NCI-H2196 treated with DMSO at 0.1 percent for 48 hours (cell line): ENCODE measurements at regions not wholly inside any gene's neighbourhood (a gene's known extent, or its start where the extent isn't known, plus 50 kb on each side); places are given as distances from the start of the nearest gene placed in this dataset.
A peak's percentile ranks its signal among the peaks of the same experiment; 100 is the strongest.

Experiments used
- DNase-seq: peaks from one replicate; lab custom pipeline; 2025; ENCODE audit not compliant: unreplicated experiment; lab: John Stamatoyannopoulos, UW

- DNase-seq: no peak
Observed at GRCh38 chr15:46300716-46301115, 665.9 kb downstream of the SQOR start.

- no peak for DNase-seq
Observed at GRCh38 chr15:46301291-46301690, 666.5 kb downstream of the SQOR start.

- DNase-seq: no peak
Observed at GRCh38 chr15:46301826-46302225, 667.0 kb downstream of the SQOR start.

- DNase-seq: no peak
Observed at GRCh38 chr15:46304321-46304720, 669.5 kb downstream of the SQOR start.

GRCh38 chr15:46307746-46308145 is 672.9 kb downstream of the SQOR start:
- DNase-seq: no peak

- DNase-seq: no peak
Observed at GRCh38 chr15:46309914-46310313, 675.1 kb downstream of the SQOR start.

GRCh38 chr15:46312133-46312740 is 677.4 kb downstream of the SQOR start:
- DNase-seq: peak; percentile 21

- no peak for DNase-seq
Observed at GRCh38 chr15:46315434-46315833, 680.6 kb downstream of the SQOR start.

- no peak for DNase-seq
Observed at GRCh38 chr15:46316024-46316423, 681.2 kb downstream of the SQOR start.

GRCh38 chr15:46317029-46317428 is 682.2 kb downstream of the SQOR start:
- no peak for DNase-seq

GRCh38 chr15:46322753-46323152 is 687.9 kb downstream of the SQOR start:
- DNase-seq: no peak

- no peak for DNase-seq
Observed at GRCh38 chr15:46326173-46326572, 691.3 kb downstream of the SQOR start.

- no peak for DNase-seq
Observed at GRCh38 chr15:46328821-46329220, 694.0 kb downstream of the SQOR start.

- no peak for DNase-seq
Observed at GRCh38 chr15:46329876-46330275, 695.0 kb downstream of the SQOR start.

- no peak for DNase-seq
Observed at GRCh38 chr15:46331546-46331945, 696.7 kb downstream of the SQOR start.

GRCh38 chr15:46343196-46343935 is 708.5 kb downstream of the SQOR start:
- no peak for DNase-seq

- DNase-seq: no peak
Observed at GRCh38 chr15:46344115-46344724, 709.4 kb downstream of the SQOR start.

GRCh38 chr15:46344915-46345314 is 710.1 kb downstream of the SQOR start:
- DNase-seq: no peak

GRCh38 chr15:46354443-46354842 is 719.6 kb downstream of the SQOR start:
- no peak for DNase-seq

- DNase-seq: no peak
Observed at GRCh38 chr15:46365572-46365971, 730.7 kb downstream of the SQOR start.

GRCh38 chr15:46366360-46367007 is 731.7 kb downstream of the SQOR start:
- DNase-seq: no peak

GRCh38 chr15:46383978-46384377 is 749.1 kb downstream of the SQOR start:
- no peak for DNase-seq
